ENCODE measurements at regions not wholly inside any gene's neighbourhood (a gene's known extent, or its start where the extent isn't known, plus 50 kb on each side); places are given as distances from the start of the nearest gene placed in this dataset.

GRCh38 chr10:47053081-47053798 is 142.0 kb downstream of the PTPN20 start:
- no peak for DNase-seq (ENCODE audit: low read depth in 4 of 4, low spot score in 1 of 4)

GRCh38 chr10:47054974-47055373 is 143.7 kb downstream of the PTPN20 start:
- DNase-seq (ENCODE audit: low read depth in 4 of 4, low spot score in 1 of 4), result no peak

DNA sequence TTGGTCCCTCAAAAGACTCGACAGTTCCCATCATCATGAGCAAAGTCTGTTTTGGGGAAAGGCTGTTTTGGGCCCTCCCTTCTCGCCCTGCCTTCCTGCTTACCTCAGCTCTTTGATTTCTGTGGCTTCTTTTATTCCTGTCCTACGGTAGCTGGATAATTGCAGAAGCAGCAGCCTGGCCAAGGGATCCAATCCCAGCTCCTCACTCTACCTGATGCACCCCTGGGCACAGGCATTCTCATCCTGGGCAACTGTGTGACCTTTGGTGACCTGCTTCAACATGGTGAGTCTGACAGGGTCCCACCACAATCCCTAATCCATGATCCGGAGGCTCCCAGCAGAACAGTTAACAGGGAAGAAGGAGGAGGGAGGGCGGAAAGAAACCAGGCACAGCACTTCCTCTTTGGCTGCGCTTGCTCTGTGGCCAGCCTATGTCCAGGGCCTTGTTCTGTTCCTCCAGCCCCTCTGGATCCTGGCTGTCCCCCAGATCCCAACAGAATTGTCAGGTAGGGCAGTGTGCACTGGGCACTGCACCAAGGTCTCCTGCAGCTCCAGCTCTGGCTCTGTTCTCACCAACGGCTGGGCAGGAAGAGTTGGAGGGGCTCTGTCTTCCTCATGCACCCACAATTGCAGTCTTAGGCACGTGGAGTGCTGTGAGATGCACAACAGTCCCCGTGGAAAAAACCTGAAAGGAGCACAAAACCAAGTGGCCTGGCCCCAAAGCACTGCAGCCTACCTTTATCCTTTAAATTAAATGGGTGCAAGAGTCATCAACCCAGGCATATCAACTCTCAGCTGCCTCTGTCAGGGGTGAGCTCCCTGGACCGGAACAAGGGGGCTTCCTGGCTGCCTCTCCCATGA is 144.4 kb downstream of the PTPN20 start:
- no peak for DNase-seq (ENCODE audit: low read depth in 4 of 4, low spot score in 1 of 4)

- no peak for DNase-seq (ENCODE audit: low read depth in 4 of 4, low spot score in 1 of 4)
Measured at GRCh38 chr10:47056247-47056510, 145.0 kb downstream of the PTPN20 start.

GRCh38 chr10:47057471-47057870 is 146.2 kb downstream of the PTPN20 start:
- DNase-seq (ENCODE audit: low read depth in 4 of 4, low spot score in 1 of 4), result no peak

DNA sequence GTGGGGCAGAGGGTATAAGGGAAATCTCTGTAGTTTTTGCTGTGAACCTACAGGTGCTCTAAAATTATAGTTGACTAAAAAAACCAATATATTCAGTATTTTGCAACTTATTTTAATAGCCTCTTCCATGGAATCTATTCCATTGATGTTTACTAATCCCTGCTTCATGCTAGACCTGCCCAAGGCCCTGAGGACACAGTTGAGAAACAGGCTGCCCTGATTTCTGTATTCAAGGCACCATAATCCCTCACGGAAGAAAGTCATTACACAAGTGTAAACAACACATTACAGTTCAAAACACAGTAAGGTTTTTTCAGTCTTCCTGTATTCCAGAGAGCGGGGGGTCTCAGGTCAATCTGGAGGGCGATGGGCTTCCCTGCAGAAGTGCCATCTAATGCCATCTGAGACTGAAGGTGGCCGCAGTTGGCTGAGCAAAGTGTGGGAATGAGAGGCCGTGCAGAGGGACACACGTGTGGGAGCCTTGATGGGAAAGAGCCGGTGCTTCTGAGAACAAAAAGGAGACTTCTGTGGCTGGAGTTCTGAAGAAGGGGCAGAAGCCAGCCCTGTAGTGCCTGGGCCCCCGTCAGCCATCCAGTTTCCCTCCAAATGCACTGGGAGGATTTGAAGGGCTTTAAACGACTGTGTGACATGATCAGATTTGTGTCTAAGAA is 146.9 kb downstream of the PTPN20 start:
- no peak for DNase-seq (ENCODE audit: low read depth in 4 of 4, low spot score in 1 of 4)

DNA sequence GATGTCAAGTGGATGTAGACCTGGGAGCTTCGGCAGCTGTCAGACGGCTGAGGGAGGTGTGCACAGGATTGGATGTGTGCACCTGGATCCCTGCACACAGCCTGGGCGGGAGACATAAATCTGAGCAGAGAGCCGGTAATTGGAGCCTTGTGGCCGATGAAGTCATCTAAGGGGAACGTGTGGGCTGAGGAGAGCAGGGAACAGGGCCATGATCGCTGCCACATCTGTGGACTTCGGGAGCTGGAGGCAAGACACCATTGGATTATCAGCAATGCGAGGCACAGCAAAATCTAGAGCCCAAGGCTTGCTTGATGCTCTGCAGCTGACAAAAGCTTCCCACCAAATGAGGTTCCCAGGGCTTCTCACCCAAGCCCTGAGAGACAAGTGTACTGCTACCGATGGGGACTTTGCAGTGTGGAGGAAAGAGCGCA is 147.7 kb downstream of the PTPN20 start:
- DNase-seq (ENCODE audit: low read depth in 4 of 4, low spot score in 1 of 4), result no peak

DNA sequence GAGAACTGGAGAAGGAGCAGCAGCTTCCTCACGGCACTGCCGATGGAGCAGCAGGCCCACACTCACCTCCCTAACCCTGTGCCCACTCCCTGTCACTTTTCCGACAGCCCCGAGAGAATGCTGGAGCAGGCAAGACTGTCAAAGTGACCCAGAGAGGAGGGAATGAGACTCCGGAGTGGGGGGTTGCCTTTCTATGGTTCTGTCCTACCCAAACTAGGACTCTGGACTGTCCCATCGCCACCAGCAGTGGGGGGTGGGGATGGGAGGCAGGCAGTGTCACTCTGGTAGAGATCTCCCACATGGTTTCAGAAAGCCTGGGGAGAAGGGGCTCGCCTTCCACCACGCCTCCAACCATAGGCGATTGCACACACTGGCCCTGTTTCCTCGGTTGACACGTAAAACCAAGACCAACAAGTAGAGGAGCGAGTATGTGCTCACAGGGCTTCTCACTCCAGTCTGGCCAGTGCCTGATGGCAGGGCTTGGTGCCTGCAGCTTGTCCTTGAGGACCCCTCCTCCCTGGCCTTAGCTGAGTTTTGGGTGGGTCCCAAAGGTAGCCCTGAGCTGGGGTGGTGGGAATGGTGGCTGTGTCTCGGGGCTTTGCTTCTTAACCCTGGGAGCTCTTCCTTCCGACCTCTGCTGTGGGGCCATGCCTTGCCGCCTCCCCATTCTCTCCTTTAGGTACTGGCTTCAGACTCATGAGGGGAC is 148.5 kb downstream of the PTPN20 start:
- no peak for DNase-seq (ENCODE audit: low read depth in 4 of 4, low spot score in 1 of 4)

DNA sequence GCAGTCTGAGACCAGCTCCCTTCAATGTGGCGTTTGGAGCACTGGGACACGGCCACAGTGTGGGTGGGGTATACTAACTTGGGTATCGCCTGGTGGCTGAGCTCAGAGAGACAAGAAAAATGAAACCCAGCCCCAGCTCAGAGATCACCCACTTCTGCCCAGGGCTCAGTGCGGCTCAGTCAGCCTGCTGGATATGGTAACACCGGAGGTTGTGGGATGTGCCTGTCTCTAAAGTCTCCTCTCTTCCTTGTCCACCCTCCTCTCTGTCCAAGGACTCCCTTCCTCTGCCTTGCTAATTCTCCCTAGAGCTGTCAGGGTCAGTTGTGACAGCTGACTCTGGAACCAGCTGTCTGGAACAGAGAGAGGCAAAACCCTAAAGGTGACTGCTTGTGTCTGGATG is 149.1 kb downstream of the PTPN20 start:
- DNase-seq (ENCODE audit: low read depth in 4 of 4, low spot score in 1 of 4), result no peak

- DNase-seq (ENCODE audit: low read depth in 4 of 4, low spot score in 1 of 4), result no peak
Measured at GRCh38 chr10:47060993-47061500, 149.8 kb downstream of the PTPN20 start.

- DNase-seq (ENCODE audit: low read depth in 4 of 4, low spot score in 1 of 4), result no peak
Measured at GRCh38 chr10:47061776-47062175, 150.5 kb downstream of the PTPN20 start.

DNA sequence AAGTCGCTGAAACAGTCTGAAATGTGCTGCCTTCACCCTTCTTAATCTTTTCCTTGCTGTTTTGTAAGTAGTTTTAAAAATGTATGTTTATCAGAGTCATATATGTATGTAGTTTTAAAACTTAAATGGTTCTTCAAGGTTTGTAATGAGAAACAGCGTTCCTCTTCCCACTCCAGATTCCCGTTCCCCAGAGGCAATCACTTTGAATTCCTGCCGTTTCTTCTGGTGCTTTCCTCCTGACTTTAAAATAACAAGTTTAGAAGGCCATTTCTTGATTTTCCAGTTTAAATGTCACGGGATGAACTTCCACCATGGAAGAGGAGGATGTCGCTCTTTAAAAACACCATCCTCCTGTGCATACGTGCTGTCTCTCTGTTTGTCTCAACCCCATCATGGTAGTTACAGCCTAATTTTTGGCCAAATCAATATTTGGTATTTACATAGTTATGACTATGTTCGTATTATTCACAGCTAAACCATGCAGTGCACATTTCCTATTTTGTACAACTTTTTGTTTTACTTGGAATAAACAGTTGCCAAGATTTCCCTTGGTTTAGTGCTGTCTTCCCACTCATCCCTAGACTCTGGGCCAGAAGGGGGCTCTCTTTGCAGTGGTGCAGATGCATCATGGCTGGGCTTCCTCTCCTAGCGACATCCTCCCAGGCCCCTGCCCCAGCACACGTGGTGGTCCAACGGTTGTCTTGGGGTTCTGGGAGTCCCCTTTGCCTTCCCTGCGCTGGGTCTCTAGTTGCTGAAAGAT is 151.4 kb downstream of the PTPN20 start:
- DNase-seq (ENCODE audit: low read depth in 4 of 4, low spot score in 1 of 4), result no peak

DNA sequence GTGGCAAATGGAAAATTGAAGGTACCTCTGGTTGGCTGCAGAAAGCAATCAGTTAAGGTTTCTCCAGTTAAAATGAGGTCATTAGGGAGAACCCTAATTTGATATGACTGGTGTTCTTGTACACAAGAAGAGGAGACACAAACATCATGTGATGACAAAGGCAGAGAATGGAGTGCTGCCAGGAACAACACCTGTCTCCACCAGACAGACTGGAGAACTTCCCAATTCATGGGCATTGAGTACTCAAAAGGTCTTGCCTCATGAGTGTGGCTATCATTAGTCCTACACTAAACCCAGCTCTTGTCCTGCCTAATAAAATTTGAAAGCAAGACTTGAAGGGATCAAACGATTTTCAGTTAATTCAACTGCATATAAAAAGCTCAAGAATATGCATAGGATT is 152.6 kb downstream of the PTPN20 start:
- no peak for DNase-seq (ENCODE audit: low read depth in 4 of 4, low spot score in 1 of 4)

DNA sequence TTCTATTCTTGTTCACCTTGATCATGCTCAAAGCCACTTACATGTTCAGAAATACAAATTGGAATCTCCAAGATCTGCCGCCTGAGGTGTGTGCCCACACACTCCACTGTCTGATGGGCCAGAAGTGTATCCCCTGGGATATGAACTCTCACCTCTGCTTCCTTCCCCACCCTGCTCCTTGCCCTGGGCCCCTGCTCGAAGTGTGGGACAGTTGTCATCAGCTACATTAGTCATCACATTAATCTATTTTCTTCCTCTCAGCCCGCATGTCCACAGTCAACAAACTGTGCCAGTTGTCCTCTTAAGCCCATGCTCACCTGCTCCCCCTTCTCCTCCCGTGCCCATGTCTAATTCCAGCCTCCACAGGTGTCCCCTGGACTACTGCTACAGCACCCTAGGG is 154.7 kb downstream of the PTPN20 start:
- DNase-seq (ENCODE audit: low read depth in 4 of 4, low spot score in 1 of 4), result no peak

- DNase-seq (ENCODE audit: low read depth in 4 of 4, low spot score in 1 of 4), result no peak
Measured at GRCh38 chr10:47067949-47068940, 157.0 kb downstream of the PTPN20 start.

- no peak for DNase-seq (ENCODE audit: low read depth in 4 of 4, low spot score in 1 of 4)
Measured at GRCh38 chr10:47070541-47070940, 159.3 kb downstream of the PTPN20 start.

- DNase-seq (ENCODE audit: low read depth in 4 of 4, low spot score in 1 of 4), result no peak
Measured at GRCh38 chr10:47071891-47072290, 160.7 kb downstream of the PTPN20 start.

GRCh38 chr10:47073967-47074366 is 162.7 kb downstream of the PTPN20 start:
- no peak for DNase-seq (ENCODE audit: low read depth in 4 of 4, low spot score in 1 of 4)

DNA sequence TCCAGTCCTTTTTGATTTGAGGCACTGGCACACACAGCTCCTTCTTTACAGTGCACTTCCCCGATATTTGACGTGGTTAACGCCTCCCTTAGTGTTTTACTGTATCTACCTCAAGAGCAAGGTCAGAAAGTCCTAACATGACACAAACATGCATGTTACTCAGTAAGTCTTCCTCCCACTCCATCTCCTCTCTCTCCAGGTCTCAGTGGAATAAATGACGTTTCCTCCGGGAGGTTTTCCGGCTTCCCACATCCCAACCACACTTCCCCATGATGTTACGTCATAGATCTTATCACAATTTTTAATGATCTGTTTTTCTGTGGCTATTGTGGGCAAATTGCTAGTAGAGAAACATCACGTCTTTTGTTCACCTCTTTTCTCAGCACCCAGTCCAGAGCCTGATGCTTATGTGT is 165.7 kb downstream of the PTPN20 start:
- no peak for DNase-seq (ENCODE audit: low read depth in 4 of 4, low spot score in 1 of 4)

Measured in stimulated activated CD4-positive, alpha-beta T cell treated with anti-CD3 and anti-CD28 coated beads, Interleukin-1b, Interleukin-23, amount 100 ng/mL, for 24 hours (primary cell).